GM23338 (cell line): ENCODE measurements at regions not wholly inside any gene's neighbourhood (a gene's known extent, or its start where the extent isn't known, plus 50 kb on each side); places are given as distances from the start of the nearest gene placed in this dataset.

Experiments used
- ATAC-seq: fragments of 200-7000 bp; cut with Tn5 transposase; 3 replicates; pipeline ENCODE4 v1.9.1; 2020
- DNase-seq: peaks from one replicate; pipeline ENCODE4 v3.0.0-alpha.2; 2015; ENCODE audit warnings: low spot score
- H2AFZ ChIP-seq: fragments of 200-600 bp; sonication (generic); 2 replicates; pipeline ENCODE4 v1.8.0; 2016; ENCODE audit warnings: antibody characterized with exemption, mild to moderate bottlenecking, moderate library complexity
- H3F3A ChIP-seq: fragments of 200-600 bp; sonication (generic); replicated peaks from 2 replicates; pipeline ENCODE4 v1.8.0; 2017; ENCODE audit warnings: antibody characterized with exemption, mixed run types, low read depth
- H3K27ac ChIP-seq: fragments of 200-600 bp; sonication (generic); 2 replicates; pipeline ENCODE4 v1.6.1; 2016; ENCODE audit warnings: low read depth
- H3K27me3 ChIP-seq: fragments of 200-600 bp; sonication (generic); 2 replicates; pipeline ENCODE4 v1.8.0; 2016; ENCODE audit warnings: mild to moderate bottlenecking, mixed run types, moderate library complexity; ENCODE audit not compliant: insufficient read depth
- H3K36me3 ChIP-seq: fragments of 200-600 bp; sonication (generic); 2 replicates; pipeline ENCODE4 v1.8.0; 2016; ENCODE audit warnings: mild to moderate bottlenecking; ENCODE audit not compliant: insufficient read depth
- H3K4me1 ChIP-seq: fragments of 200-600 bp; sonication (generic); 2 replicates; pipeline ENCODE4 v1.8.0; 2016; ENCODE audit warnings: mild to moderate bottlenecking, moderate library complexity; ENCODE audit not compliant: insufficient read depth
- H3K4me2 ChIP-seq: fragments of 200-600 bp; sonication (generic); 2 replicates; pipeline ENCODE4 v1.7.1; 2017; ENCODE audit warnings: mixed run types
- H3K4me3 ChIP-seq: fragments of 200-600 bp; sonication (generic); 2 replicates; pipeline ENCODE4 v1.6.1; 2016; ENCODE audit warnings: mixed run types
- H3K79me2 ChIP-seq: fragments of 200-600 bp; sonication (generic); replicated peaks from 2 replicates; pipeline ENCODE4 v1.8.0; 2017; ENCODE audit warnings: mild to moderate bottlenecking; ENCODE audit not compliant: insufficient read depth
- H3K9me2 ChIP-seq: fragments of 200-600 bp; sonication (generic); 2 replicates; pipeline ENCODE4 v1.8.0; 2017; ENCODE audit not compliant: insufficient read depth
- H4K20me1 ChIP-seq: fragments of 200-600 bp; sonication (generic); replicated peaks from 2 replicates; pipeline ENCODE4 v1.8.0; 2017; ENCODE audit warnings: mild to moderate bottlenecking; ENCODE audit not compliant: insufficient read depth
- H3K27ac Mint-ChIP-seq: 2 replicates; pipeline ENCODE4 v1.8.0; 2020; ENCODE audit warnings: inconsistent platforms, mild to moderate bottlenecking, moderate library complexity, mixed read lengths
- H3K27me3 Mint-ChIP-seq: 3 replicates; pipeline ENCODE4 v1.8.0; 2022; ENCODE audit warnings: low read depth, mild to moderate bottlenecking, moderate library complexity, mixed read lengths, inconsistent platforms; ENCODE audit not compliant: insufficient read depth, poor library complexity
- H3K36me3 Mint-ChIP-seq: 3 replicates; pipeline ENCODE4 v1.8.0; 2021; ENCODE audit warnings: low read depth, mild to moderate bottlenecking, inconsistent platforms, moderate library complexity, mixed read lengths
- H3K4me1 Mint-ChIP-seq: 3 replicates; pipeline ENCODE4 v1.8.0; 2020; ENCODE audit warnings: mild to moderate bottlenecking, inconsistent platforms, mixed read lengths
- H3K4me3 Mint-ChIP-seq: 3 replicates; pipeline ENCODE4 v1.8.0; 2021; ENCODE audit warnings: moderate library complexity, mild to moderate bottlenecking, inconsistent platforms, mixed read lengths
- H3K9me3 Mint-ChIP-seq: 3 replicates; pipeline ENCODE4 v1.8.0; 2020; ENCODE audit warnings: moderate library complexity, mild to moderate bottlenecking, inconsistent platforms, mixed read lengths
- CREB1 ChIP-seq: fragments of 250-450 bp; sonication (Bioruptor Pico); IDR thresholded peaks from 2 replicates; pipeline ENCODE4 v1.5.0; 2020; ENCODE audit warnings: low read depth, mild to moderate bottlenecking, moderate library complexity
- CTCF ChIP-seq, 2 experiments: fragments of 200-600 bp in 1 of 2; sonication (generic) in 1 of 2; conservative IDR thresholded peaks; 2 replicates each; pipeline versions ENCODE4 v1.5.1 to v1.6.1; 2016 to 2017; ENCODE audit warnings: antibody characterized with exemption in 2 of 2, low read depth in 2 of 2, mild to moderate bottlenecking in 2 of 2, moderate library complexity in 1 of 2
- ETS1 ChIP-seq: IDR thresholded peaks from 2 replicates; pipeline ENCODE4 v1.6.1; 2016; ENCODE audit warnings: antibody characterized with exemption
- EZH2 ChIP-seq: fragments of 200-600 bp; sonication (generic); IDR thresholded peaks from one replicate; pipeline ENCODE4 v1.8.0; 2017; ENCODE audit warnings: antibody characterized with exemption, mild to moderate bottlenecking, low read depth; ENCODE audit not compliant: unreplicated experiment
- EZH2phosphoT487 ChIP-seq: fragments of 200-600 bp; sonication (generic); IDR thresholded peaks from one replicate; pipeline ENCODE4 v1.8.1; 2018; ENCODE audit warnings: antibody characterized with exemption; ENCODE audit not compliant: unreplicated experiment
- JUNB ChIP-seq: IDR thresholded peaks from one replicate; pipeline ENCODE4 v1.6.1; 2016; ENCODE audit warnings: antibody characterized with exemption; ENCODE audit not compliant: unreplicated experiment
- NANOG ChIP-seq: IDR thresholded peaks from 2 replicates; pipeline ENCODE4 v1.6.1; 2016; ENCODE audit warnings: antibody characterized with exemption, borderline replicate concordance
- POLR2AphosphoS5 ChIP-seq: IDR thresholded peaks from 2 replicates; pipeline ENCODE4 v1.6.1; 2016; ENCODE audit warnings: antibody characterized with exemption, low read depth
- REST ChIP-seq: IDR thresholded peaks from one replicate; pipeline ENCODE4 v1.6.1; 2018; ENCODE audit warnings: antibody characterized with exemption; ENCODE audit not compliant: unreplicated experiment
- STAT1 ChIP-seq: IDR thresholded peaks from one replicate; pipeline ENCODE4 v1.6.1; 2016; ENCODE audit warnings: antibody characterized with exemption; ENCODE audit not compliant: unreplicated experiment
- ZNF114 ChIP-seq: fragments of 250-450 bp; sonication (Bioruptor Pico); IDR thresholded peaks from 2 replicates; pipeline ENCODE4 v1.5.0; 2020; ENCODE audit warnings: mild to moderate bottlenecking, moderate library complexity
- ZNF331 ChIP-seq: fragments of 250-450 bp; sonication (Bioruptor Pico); IDR thresholded peaks from 2 replicates; pipeline ENCODE4 v1.5.0; 2020; ENCODE audit warnings: low read depth, mild to moderate bottlenecking, moderate library complexity

DNA sequence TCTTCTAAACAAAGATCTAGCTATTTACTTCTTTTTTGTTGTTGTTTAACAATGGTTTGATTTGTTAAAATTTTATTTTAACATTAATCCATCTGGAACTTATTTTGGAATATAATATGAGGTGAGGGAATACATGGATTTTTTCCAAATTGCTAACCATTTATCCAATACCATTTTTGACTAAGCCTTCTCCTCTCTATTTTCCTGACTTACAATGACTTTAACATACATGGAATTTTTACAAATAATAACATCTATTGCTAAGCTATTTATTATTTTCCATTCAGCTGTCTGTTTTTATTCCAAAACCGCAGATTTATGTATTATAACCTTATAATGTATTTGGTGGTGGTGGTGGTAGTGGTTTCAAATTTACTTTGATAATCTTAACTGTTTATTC lies 420.3 kb upstream of the ADGRL2 start (continued):
- no peak for TF ChIP-seq CREB1 (CRISPR knock-in tag)
- no peak for TF ChIP-seq REST
- TF ChIP-seq CTCF (conservative IDR thresholded peaks at IDR 0.05; ENCODE audit: low read depth in 2 of 2) = no peak
- no peak for TF ChIP-seq ZNF114 (CRISPR knock-in tag)
- TF ChIP-seq ETS1 = no peak
- TF ChIP-seq EZH2phosphoT487 = no peak
- no peak for TF ChIP-seq POLR2AphosphoS5
- no peak for TF ChIP-seq JUNB
- TF ChIP-seq ZNF331 (CRISPR knock-in tag) = no peak

- Mint-ChIP-seq H3K9me3 (no peaks in the 10 kb centered on the region), H3K36me3 (no peaks in the 10 kb centered on the region), H3K4me1 (peaks cover 20% of the 10 kb centered on the region), H3K27me3 (peaks cover 6% of the 10 kb centered on the region), H3K4me3 (no peak overlapping the region), H3K27ac (no peak overlapping the region)
- ATAC-seq (peak; percentile 52), DNase-seq (peak; percentile 4)
- Histone ChIP-seq H3K4me3 (no peak overlapping the region), H3K27ac (no peak overlapping the region), H2AFZ (peak overlapping the region; percentile 92), H3K27me3 (no peaks in the 10 kb centered on the region), H3K36me3 (no peaks in the 10 kb centered on the region), H4K20me1 (no peaks in the 10 kb centered on the region), H3K4me1 (peaks cover 16% of the 10 kb centered on the region), H3K79me2 (no peaks in the 10 kb centered on the region), H3F3A (no peaks in the 10 kb centered on the region), H3K9me2 (no peaks in the 10 kb centered on the region), H3K4me2 (no peak overlapping the region)
- TF ChIP-seq STAT1 = no peak
- no peak for TF ChIP-seq POLR2AphosphoS5
- TF ChIP-seq EZH2 = no peak
- TF ChIP-seq REST = no peak
- no peak for TF ChIP-seq CTCF (conservative IDR thresholded peaks at IDR 0.05; ENCODE audit: low read depth in 2 of 2)
- TF ChIP-seq JUNB = no peak
- no peak for TF ChIP-seq ZNF331 (CRISPR knock-in tag)
- TF ChIP-seq ETS1 = no peak
- no peak for TF ChIP-seq NANOG
Measured at GRCh38 chr1:81379430-81379829, 421.3 kb upstream of the ADGRL2 start.
